SK-N-SH (cell line): ENCODE measurements at regions not wholly inside any gene's neighbourhood (a gene's known extent, or its start where the extent isn't known, plus 50 kb on each side); places are given as distances from the start of the nearest gene placed in this dataset.

Source experiments
- CTCF ChIP-seq: fragments of 200-600 bp; sonication (generic); IDR thresholded peaks from 2 replicates; pipeline ENCODE4 v1.6.1; 2017; ENCODE audit warnings: antibody characterized with exemption, mild to moderate bottlenecking, moderate library complexity
- MAX ChIP-seq: IDR thresholded peaks from 2 replicates; pipeline ENCODE4 v1.4.0; 2012; ENCODE audit warnings: low read depth
- POLR2AphosphoS5 ChIP-seq: IDR thresholded peaks from 2 replicates; pipeline ENCODE4 v1.6.1; 2012; ENCODE audit warnings: low read depth, low read length
- RAD21 ChIP-seq: IDR thresholded peaks from 2 replicates; pipeline ENCODE4 v1.6.1; 2012; ENCODE audit warnings: mild to moderate bottlenecking, low read length
- SMC3 ChIP-seq: IDR thresholded peaks from 2 replicates; pipeline ENCODE4 v1.6.1; 2012; ENCODE audit warnings: low read depth, low read length, improper control_type of control experiment
- TAF1 ChIP-seq: IDR thresholded peaks from 2 replicates; pipeline ENCODE4 v1.6.1; 2012; ENCODE audit warnings: low read depth, mild to moderate bottlenecking, low read length, moderate library complexity, borderline replicate concordance

GRCh38 chr14:56023661-56024081, 94.5 kb upstream of the PELI2 start:
- TF ChIP-seq MAX (no peak), RAD21 (no peak), POLR2AphosphoS5 (no peak), TAF1 (no peak), SMC3 (no peak), CTCF (no peak)
